ENCODE measurements at regions not wholly inside any gene's neighbourhood (a gene's known extent, or its start where the extent isn't known, plus 50 kb on each side); places are given as distances from the start of the nearest gene placed in this dataset.

- Histone ChIP-seq H3K4me3 (ENCODE audit: insufficient read depth, low read depth, low read length) (no peak overlapping the region), H3K36me3 (replicated peaks; ENCODE audit: control insufficient read depth, insufficient read depth, low read length) (no peaks in the 10 kb centered on the region), H3K27me3 (ENCODE audit: control insufficient read depth, insufficient read depth, low read length) (no peaks in the 10 kb centered on the region)
- no peak for DNase-seq
These were observed 99.2 kb upstream of the TMC3 start for GRCh38 chr15:81473177-81473576.

GRCh38 chr15:81471151-81471550 is 97.1 kb upstream of the TMC3 start:
- no peak overlapping the region for H3K4me3 ChIP-seq (ENCODE audit: insufficient read depth, low read depth, low read length)
- no peaks in the 10 kb centered on the region for H3K36me3 ChIP-seq (replicated peaks; ENCODE audit: control insufficient read depth, insufficient read depth, low read length)
- no peak for DNase-seq
- H3K27me3 ChIP-seq (ENCODE audit: control insufficient read depth, insufficient read depth, low read length), result no peaks in the 10 kb centered on the region

GRCh38 chr15:81469154-81469553 is 95.1 kb upstream of the TMC3 start:
- H3K4me3 ChIP-seq (ENCODE audit: insufficient read depth, low read depth, low read length), result no peak overlapping the region
- no peaks in the 10 kb centered on the region for H3K36me3 ChIP-seq (replicated peaks; ENCODE audit: control insufficient read depth, insufficient read depth, low read length)
- DNase-seq, result no peak
- H3K27me3 ChIP-seq (ENCODE audit: control insufficient read depth, insufficient read depth, low read length), result no peaks in the 10 kb centered on the region

GRCh38 chr15:81466741-81467140 is 92.7 kb upstream of the TMC3 start:
- H3K4me3 ChIP-seq (ENCODE audit: insufficient read depth, low read depth, low read length), result no peak overlapping the region
- DNase-seq, result no peak
- no peaks in the 10 kb centered on the region for H3K36me3 ChIP-seq (replicated peaks; ENCODE audit: control insufficient read depth, insufficient read depth, low read length)
- no peaks in the 10 kb centered on the region for H3K27me3 ChIP-seq (ENCODE audit: control insufficient read depth, insufficient read depth, low read length)

GRCh38 chr15:81454024-81454423 is 80.0 kb upstream of the TMC3 start:
- no peaks in the 10 kb centered on the region for H3K27me3 ChIP-seq (ENCODE audit: control insufficient read depth, insufficient read depth, low read length)
- H3K4me3 ChIP-seq (ENCODE audit: insufficient read depth, low read depth, low read length), result no peak overlapping the region
- no peak for DNase-seq
- H3K36me3 ChIP-seq (replicated peaks; ENCODE audit: control insufficient read depth, insufficient read depth, low read length), result no peaks in the 10 kb centered on the region

- Histone ChIP-seq H3K36me3 (replicated peaks; ENCODE audit: control insufficient read depth, insufficient read depth, low read length) (no peaks in the 10 kb centered on the region), H3K4me3 (ENCODE audit: insufficient read depth, low read depth, low read length) (no peak overlapping the region), H3K27me3 (ENCODE audit: control insufficient read depth, insufficient read depth, low read length) (no peaks in the 10 kb centered on the region)
- DNase-seq, result no peak
These were observed 76.7 kb upstream of the TMC3 start for GRCh38 chr15:81450721-81451120.

- H3K27me3 ChIP-seq (ENCODE audit: control insufficient read depth, insufficient read depth, low read length), result no peaks in the 10 kb centered on the region
- DNase-seq, result no peak
- H3K4me3 ChIP-seq (ENCODE audit: insufficient read depth, low read depth, low read length), result no peak overlapping the region
- H3K36me3 ChIP-seq (replicated peaks; ENCODE audit: control insufficient read depth, insufficient read depth, low read length), result no peaks in the 10 kb centered on the region
These were observed 75.9 kb upstream of the TMC3 start for GRCh38 chr15:81449836-81450474.

- DNase-seq, result no peak
- H3K36me3 ChIP-seq (replicated peaks; ENCODE audit: control insufficient read depth, insufficient read depth, low read length), result no peaks in the 10 kb centered on the region
- H3K4me3 ChIP-seq (ENCODE audit: insufficient read depth, low read depth, low read length), result no peak overlapping the region
- H3K27me3 ChIP-seq (ENCODE audit: control insufficient read depth, insufficient read depth, low read length), result no peaks in the 10 kb centered on the region
These were observed 69.2 kb upstream of the TMC3 start for GRCh38 chr15:81443040-81443820.

- Histone ChIP-seq H3K36me3 (replicated peaks; ENCODE audit: control insufficient read depth, insufficient read depth, low read length) (no peaks in the 10 kb centered on the region), H3K4me3 (ENCODE audit: insufficient read depth, low read depth, low read length) (no peak overlapping the region), H3K27me3 (ENCODE audit: control insufficient read depth, insufficient read depth, low read length) (no peaks in the 10 kb centered on the region)
- no peak for DNase-seq
These were observed 68.4 kb upstream of the TMC3 start for GRCh38 chr15:81442454-81442853.

GRCh38 chr15:81434851-81435250 is 60.8 kb upstream of the TMC3 start:
- no peaks in the 10 kb centered on the region for H3K27me3 ChIP-seq (ENCODE audit: control insufficient read depth, insufficient read depth, low read length)
- no peak for DNase-seq
- H3K4me3 ChIP-seq (ENCODE audit: insufficient read depth, low read depth, low read length), result no peak overlapping the region
- H3K36me3 ChIP-seq (replicated peaks; ENCODE audit: control insufficient read depth, insufficient read depth, low read length), result no peaks in the 10 kb centered on the region

- Histone ChIP-seq H3K4me3 (ENCODE audit: insufficient read depth, low read depth, low read length) (no peak overlapping the region), H3K36me3 (replicated peaks; ENCODE audit: control insufficient read depth, insufficient read depth, low read length) (no peaks in the 10 kb centered on the region), H3K27me3 (ENCODE audit: control insufficient read depth, insufficient read depth, low read length) (no peaks in the 10 kb centered on the region)
- no peak for DNase-seq
These were observed 59.4 kb upstream of the TMC3 start for GRCh38 chr15:81433462-81433861.

- no peaks in the 10 kb centered on the region for H3K27me3 ChIP-seq (ENCODE audit: control insufficient read depth, insufficient read depth, low read length)
- DNase-seq, result no peak
- no peak overlapping the region for H3K4me3 ChIP-seq (ENCODE audit: insufficient read depth, low read depth, low read length)
- no peaks in the 10 kb centered on the region for H3K36me3 ChIP-seq (replicated peaks; ENCODE audit: control insufficient read depth, insufficient read depth, low read length)
These were observed 58.2 kb upstream of the TMC3 start for GRCh38 chr15:81432179-81432578.

GRCh38 chr15:81427176-81427575 is 53.2 kb upstream of the TMC3 start:
- Histone ChIP-seq H3K36me3 (replicated peaks; ENCODE audit: control insufficient read depth, insufficient read depth, low read length) (no peaks in the 10 kb centered on the region), H3K27me3 (ENCODE audit: control insufficient read depth, insufficient read depth, low read length) (no peaks in the 10 kb centered on the region), H3K4me3 (ENCODE audit: insufficient read depth, low read depth, low read length) (no peak overlapping the region)
- DNase-seq, result no peak

- DNase-seq, result no peak
- H3K4me3 ChIP-seq (ENCODE audit: insufficient read depth, low read depth, low read length), result no peak overlapping the region
- no peaks in the 10 kb centered on the region for H3K36me3 ChIP-seq (replicated peaks; ENCODE audit: control insufficient read depth, insufficient read depth, low read length)
- no peaks in the 10 kb centered on the region for H3K27me3 ChIP-seq (ENCODE audit: control insufficient read depth, insufficient read depth, low read length)
These were observed 51.9 kb upstream of the TMC3 start for GRCh38 chr15:81425905-81426304.

Data from H7 (cell line).